ENCODE measurements at regions not wholly inside any gene's neighbourhood (a gene's known extent, or its start where the extent isn't known, plus 50 kb on each side); places are given as distances from the start of the nearest gene placed in this dataset.
"Not testable (repeated sequence)": the region's sequence is repeated elsewhere in the genome, so short reads cannot be mapped to it uniquely, and the experiment has no call there.

DNA sequence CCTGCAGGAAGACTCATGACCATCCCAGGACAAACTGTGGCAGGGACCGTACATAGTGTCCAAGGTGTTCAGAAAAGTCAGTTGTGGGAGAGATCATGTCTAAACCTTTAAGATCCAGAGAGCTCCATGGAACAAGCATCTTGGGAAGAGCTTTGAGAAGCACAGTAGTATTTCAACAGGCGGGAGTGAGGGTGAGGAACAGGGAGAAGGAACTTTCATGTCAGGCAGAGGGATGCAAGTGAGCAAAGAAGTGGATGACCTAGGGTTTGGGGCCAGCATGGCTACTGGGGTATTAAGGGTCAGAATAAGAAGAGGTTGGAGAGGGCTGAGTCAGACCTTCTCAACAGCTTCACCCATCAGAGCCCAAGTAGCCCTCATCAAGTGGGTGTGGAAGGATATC lies 147.9 kb upstream of the ETV3 start:
- in situ Hi-C loops (cut with MboI; ENCODE audit: low pct_unique_long_range_greater_than_20kb, low sequenced_read_pairs) = no loop called here
- no peak for DNase-seq

DNA sequence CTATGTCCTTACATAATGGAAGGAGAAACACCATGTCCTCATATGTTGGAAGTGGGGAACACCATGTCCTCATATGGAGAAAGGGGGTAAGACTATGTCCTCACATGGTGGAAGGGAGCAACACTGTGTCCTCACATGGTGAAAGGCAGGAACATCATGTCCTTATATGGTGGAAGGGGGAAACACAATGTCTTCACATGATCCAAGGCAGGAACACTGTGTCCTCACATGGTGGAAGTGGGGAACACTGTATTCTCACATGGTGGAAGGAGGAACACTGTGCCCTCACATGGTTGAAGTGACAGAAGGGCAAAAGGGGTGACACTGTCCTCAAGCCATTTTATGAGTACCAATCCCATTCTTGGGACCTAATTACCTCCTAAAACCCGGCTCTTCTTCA lies 146.3 kb upstream of the ETV3 start:
- DNase-seq = no peak
- in situ Hi-C loops (cut with MboI; ENCODE audit: low pct_unique_long_range_greater_than_20kb, low sequenced_read_pairs) = no loop called here

DNA sequence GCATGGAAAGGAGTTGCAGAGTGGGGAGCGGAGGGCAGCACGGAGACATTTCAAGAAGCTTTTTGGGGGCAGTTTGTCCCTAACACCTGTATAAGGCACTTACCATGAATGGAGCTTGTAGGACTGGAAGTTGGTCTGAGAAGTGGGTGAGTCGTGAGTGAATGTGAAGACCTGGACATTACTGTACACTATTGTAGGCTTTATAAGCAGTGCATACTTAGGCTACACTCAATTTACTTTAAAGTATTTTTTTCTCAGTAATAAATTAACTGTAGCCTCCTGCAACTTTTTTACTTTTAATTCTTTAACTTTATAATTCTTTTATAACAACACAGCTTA lies 141.6 kb upstream of the ETV3 start:
- DNase-seq = no peak
- in situ Hi-C loops (cut with MboI; ENCODE audit: low pct_unique_long_range_greater_than_20kb, low sequenced_read_pairs) = no loop called here

DNA sequence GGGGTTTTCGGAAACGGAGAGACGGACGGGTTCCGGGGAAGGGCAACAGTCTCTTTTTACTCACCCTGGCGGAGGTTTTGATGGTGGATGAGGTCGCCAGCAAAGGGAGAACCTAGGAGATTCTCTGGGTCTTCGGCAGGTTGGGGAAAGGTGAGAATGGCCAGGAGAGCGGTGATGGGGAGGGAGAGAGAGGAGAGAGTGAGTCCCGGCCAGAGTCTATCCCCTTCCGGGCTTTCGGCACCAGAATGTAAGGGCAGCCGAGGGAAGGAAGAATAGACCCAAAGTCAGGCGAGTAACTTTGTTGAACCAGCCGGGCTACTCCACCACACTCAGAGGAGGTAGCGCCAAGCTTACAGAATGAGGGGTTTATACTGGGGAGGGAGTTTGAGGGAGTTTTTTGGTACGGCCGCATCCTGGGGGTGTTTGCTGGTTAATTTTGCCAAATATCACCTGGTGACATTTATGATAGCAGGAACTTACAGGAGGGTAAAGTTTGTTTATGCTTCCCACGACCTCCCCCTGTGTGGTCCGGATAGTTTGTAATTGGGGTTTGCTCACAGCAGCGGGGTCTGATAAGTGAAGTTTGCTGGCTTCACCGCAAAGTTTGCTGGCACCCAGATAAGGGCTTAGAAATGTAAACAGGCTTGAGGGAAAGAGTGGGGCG lies 141.1 kb upstream of the ETV3 start:
- in situ Hi-C loops (cut with MboI; ENCODE audit: low pct_unique_long_range_greater_than_20kb, low sequenced_read_pairs) = no loop called here
- no peak for DNase-seq

DNA sequence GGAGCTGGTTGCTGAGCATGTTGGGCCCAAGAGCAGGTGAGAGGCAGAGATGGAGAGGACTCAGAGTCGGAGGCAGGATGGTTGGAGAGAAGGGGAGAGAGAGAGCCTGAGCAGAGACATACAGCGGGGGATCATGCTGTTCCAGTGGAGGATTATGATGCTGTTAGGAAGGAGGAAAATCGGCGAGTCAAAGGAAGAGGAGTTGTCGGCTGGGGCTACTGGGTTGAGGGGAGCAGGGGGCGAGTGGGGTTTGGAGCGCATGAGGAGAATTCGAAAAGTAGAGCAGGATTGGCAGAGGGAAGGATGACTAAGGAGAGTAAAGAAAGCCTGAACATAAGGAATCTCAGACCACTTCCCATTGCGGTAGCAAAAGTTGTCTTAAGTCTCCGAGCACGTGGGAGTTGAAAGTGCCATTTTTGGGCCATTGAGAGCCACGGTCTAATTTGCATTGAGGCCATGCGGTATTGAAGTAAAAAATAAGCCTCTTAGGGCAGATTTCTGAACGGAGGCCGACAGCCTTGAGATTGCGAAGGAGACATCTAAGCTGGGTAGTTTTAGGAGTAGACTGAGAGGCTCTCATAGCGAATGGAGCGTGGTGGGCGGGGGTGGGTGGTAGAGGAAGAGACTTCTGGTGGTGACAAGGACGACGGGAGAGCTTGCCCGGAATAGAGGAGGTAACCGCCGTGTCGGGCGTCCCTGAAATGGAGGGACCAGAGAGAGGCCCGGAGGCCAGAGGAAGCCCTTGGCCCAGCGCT lies 140.4 kb upstream of the ETV3 start:
- no peak for DNase-seq
- in situ Hi-C loops (cut with MboI; ENCODE audit: low pct_unique_long_range_greater_than_20kb, low sequenced_read_pairs) = no loop called here

DNA sequence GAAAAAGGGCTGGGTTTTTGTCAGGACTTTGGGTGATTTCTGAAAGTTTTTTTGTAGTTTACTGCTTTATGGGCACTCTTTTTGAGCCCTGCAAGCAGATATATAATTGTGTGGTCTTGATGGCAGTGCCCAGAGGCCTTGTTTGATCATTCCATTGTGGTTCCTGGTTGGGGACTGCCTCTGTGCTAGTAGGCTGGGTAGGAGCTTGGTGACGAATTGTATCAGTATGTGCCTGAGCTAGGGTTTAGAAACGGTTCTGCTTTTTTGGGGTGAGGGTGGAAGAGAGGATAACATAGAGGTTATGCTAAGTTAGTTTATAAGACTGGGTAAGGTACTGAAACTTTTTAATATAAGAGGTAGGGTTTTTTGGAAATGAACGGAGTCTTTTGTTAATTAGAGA lies 139.7 kb upstream of the ETV3 start:
- in situ Hi-C loops (cut with MboI; ENCODE audit: low pct_unique_long_range_greater_than_20kb, low sequenced_read_pairs) = no loop called here
- DNase-seq = no peak

DNA sequence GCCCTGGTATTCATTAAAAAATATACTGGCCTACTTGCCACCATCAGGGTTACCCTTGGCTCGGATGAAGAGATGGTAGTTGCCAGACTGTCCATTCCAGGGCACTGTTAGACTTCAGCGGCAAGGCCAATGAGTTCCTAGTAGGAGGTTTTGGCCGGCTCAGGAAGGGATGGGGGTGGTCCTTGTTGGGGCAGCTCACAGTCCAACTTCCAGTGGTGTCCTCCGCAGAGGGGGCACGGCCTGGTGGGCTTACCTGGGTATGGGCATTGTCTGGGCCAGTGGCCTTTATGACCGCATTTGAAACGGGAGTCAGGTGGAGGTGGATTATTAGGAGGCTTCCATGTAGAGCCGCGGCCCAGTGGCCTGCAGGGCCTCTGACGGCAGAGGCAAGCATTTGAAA lies 139.1 kb upstream of the ETV3 start:
- in situ Hi-C loops (cut with MboI; ENCODE audit: low pct_unique_long_range_greater_than_20kb, low sequenced_read_pairs) = no loop called here

DNA sequence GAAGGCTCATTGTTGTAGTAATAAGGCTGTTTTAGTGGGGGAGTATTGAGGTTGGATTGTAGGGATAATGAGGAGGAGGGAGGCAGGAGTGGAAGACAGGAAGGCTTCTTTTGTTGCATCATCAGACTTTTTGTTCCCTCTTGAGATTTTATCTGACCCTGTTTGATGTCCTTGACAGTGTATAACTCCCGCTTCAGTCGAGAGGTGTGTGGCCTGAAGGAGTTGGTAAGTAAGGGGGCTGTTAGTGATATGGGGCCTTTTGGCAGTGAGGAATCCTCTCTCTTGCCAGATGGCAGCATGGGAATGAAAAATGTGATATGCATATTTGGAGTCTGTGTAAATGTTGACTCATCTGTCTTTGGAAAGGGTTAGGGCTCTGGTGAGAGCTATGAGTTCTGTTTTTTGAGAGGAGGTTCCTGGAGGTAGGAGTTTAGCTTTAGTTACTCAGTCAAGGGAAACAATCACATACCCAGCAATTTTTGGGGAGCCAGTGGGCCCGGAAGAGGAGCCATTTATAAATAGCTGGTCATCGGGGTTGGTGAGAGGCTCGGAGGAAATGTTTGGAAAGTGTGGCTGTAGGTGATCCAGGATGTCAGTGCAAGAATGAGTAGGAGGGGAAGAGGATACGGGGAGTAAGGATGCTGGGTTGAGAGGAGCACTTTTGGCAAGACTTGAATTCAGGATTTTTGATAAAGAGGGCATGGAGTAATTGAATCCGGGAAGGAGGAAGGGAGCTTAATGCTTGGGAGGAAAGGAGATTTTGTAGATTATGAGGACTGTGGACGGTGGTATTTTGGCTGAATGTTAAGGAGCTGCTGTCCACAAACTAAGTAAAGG lies 136.7 kb upstream of the ETV3 start:
- no peak for DNase-seq
- in situ Hi-C loops (cut with MboI; ENCODE audit: low pct_unique_long_range_greater_than_20kb, low sequenced_read_pairs) = no loop called here

More for the DNA sequence above, 139.1 kb upstream of the ETV3 start:
- no peak for DNase-seq

DNA sequence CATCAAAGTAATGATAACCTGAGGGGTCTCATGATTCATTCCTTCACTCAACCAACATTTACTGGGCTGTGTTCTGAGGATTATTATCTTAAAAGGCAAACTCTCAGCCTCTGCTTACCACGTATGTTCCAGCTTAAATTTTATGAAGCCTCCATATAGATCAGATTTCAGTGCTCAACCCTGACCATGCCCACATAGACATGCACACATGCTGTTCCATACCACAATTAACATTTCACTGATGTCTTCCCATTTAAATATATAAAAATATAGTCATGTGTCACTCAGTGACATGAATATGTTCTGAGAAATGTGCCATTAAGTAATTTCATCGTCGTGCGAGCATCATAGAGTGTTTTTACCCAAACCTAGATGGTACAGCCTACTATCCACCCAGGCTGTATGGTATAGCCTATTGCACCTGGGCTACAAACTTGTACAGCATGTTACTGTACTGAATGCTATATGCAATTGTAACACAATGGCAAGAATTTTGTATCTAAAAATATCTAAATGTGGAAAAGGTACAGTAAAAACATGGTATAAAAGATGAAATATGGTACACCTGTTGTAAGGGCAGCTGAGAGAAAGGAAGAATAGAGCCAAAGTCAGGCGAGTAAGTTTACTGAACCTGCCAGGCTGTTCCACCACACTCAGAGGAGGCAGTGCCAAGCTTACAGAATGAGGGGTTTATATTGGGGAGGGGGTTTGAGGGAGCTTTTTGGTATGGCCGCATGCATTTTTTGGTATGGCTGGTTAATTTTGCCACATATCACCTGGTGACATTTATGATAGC lies 134.7 kb upstream of the ETV3 start:
- DNase-seq = no peak
- in situ Hi-C loops (cut with MboI; ENCODE audit: low pct_unique_long_range_greater_than_20kb, low sequenced_read_pairs) = no loop called here

DNA sequence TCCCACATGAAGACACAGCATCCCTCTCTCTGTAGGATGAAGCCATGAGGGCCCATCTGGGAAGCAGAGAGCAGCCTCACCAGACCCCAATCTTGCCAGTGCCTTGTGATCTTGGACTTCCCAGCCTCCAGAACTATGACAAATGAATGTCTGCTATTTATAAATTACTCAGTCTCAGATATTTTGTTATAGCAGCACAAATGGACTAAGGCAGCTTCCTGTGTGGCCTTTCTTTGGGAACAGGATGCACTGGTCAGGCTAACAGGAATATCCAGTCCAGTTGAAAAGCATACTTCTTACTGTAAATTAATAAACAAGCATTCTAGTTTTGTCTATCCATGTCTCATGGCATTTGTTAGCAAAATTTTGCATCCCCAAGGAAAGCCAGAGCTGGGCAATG lies 134.1 kb upstream of the ETV3 start:
- DNase-seq = no peak

DNA sequence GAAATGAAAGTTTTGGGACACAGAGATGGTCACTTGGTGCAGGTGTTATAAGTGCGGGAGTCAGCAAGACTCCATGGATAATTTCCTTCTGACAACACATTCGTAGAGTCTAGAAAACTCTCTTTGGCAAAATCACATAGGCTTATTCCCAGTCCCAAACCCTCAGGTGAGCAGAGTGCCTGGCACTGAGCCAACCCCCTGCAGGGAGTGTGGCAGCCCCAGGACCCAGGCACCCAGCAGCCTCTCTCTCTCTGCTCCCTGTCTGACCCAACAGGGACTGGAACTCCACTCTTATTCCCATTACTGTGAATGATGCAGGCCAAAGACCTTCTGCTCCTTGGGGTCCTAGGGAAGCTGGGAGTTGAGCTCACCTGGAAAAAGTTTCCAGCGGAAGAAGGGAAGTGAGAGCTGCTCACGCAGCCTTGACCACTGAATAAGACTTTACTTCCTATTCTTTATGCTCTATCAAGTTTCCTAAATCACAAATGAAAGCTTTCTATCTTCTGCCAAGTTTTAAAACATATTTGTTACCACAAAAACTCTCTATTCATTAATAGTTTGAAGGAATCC lies 132.6 kb upstream of the ETV3 start:
- in situ Hi-C loops (cut with MboI; ENCODE audit: low pct_unique_long_range_greater_than_20kb, low sequenced_read_pairs) = no loop called here
- no peak for DNase-seq

More for the DNA sequence above, 134.1 kb upstream of the ETV3 start:
- in situ Hi-C loops (cut with MboI; ENCODE audit: low pct_unique_long_range_greater_than_20kb, low sequenced_read_pairs) = no loop called here

DNA sequence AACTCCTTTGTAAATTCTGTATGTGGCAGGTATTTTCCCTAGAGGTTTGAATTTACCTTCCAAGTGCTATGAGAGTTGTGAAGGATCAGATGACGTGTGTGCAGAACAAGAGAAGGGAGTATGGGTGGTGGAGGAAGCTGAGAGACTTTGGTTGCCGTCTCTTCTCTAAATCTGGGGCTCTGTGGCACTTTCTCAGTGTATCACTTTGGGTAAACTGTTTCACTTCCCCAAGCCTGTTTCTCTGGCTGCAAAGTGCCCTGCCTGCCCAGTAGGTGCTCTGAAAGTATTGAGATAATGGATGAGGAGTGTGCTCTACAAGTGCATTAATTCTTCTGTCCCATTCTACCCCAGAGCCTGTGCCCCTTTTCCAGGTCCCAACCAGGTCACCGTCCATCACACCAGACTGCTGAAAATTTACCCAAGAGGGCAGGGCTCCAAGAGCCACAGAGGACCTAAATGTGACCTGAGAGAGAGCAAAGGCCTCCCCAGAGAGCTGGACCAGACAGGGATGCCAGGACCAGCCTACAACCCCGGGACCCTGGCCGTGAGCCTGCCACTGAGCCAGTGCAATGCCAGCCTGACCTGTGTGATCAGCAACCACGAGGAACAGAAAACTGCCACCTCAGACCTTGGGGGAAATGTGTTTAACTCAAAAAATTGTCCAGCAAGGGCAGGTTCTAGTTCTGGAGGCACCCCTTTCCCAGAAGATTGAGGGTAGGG lies 131.6 kb upstream of the ETV3 start:
- in situ Hi-C loops (cut with MboI; ENCODE audit: low pct_unique_long_range_greater_than_20kb, low sequenced_read_pairs) = no loop called here
- DNase-seq = no peak

DNA sequence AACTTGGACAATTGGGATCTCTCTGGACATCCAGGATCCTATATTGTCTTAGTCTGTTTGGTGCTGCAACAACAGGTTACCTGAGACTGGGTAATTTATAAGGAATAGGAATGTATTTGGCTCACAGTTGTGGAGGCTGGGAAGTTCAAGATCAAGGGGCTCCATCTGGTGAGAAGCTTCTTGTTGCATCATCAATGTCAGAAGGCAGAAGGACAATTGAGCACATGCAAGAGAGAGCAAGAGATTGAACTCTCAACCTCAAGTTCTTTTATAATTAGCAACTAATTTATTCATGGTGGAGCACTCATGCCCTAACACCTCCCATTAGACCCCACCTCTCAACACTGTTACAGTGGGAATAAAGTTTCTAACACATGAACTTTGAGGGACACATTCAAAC lies 124.7 kb upstream of the ETV3 start:
- in situ Hi-C loops (cut with MboI; ENCODE audit: low pct_unique_long_range_greater_than_20kb, low sequenced_read_pairs) = no loop called here
- DNase-seq = no peak

DNA sequence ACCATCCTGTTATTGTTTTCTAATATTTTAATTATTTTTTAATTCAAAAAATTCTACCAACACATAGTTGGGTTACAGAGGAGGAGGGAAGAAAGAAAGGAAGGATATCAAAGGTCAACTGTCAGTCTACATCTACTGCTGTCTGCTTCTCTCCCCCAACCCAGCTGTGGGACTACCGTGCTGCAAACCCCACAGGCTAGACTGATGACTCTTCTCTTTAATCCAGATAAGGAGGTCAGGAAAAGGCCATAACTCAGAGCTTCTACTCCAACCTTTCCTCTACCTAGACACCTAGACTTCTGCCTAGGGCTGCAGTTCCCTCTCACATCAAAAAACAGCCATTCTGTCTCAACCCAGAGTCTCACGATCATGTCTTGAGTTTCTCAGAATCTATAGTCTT lies 124.2 kb upstream of the ETV3 start:
- DNase-seq = no peak
- in situ Hi-C loops (cut with MboI; ENCODE audit: low pct_unique_long_range_greater_than_20kb, low sequenced_read_pairs) = no loop called here

DNA sequence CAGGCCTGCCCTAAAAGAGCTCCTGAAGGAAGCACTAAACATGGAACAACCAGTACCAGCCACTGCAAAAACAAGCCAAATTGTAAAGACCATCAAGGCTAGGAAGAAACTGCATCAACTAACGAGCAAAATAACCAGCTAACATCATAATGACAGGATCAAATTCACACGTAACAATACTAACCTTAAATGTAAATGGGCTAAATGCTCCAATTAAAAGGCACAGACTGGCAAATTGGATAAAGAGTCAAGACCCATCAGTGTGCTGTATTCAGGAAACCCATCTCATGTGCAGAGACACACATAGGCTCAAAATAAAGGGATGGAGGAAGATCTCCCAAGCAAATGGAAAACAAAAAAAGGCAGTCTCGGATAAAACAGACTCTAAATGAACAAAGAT lies 117.7 kb upstream of the ETV3 start:
- DNase-seq; in situ Hi-C loops (cut with MboI; ENCODE audit: low pct_unique_long_range_greater_than_20kb, low sequenced_read_pairs): not testable (repeated sequence)

DNA sequence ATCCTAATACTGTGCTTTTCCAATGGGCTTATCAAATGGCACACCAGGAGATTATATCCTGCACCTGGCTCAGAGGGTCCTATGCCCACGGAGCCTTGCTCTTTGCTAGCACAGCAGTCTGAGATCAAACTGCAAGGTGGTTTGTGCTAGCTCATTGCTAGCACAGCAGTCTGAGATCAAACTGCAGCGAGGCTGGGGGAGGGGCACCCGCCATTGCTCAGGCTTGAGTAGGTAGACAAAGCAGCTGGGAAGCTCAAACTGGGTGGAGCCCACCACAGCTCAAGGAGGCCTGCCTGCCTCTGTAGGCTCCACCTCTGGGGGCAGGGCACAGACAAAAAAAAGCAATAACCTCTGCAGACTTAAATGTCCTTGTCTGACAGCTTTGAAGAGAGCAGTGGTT lies 116.0 kb upstream of the ETV3 start:
- DNase-seq; in situ Hi-C loops (cut with MboI; ENCODE audit: low pct_unique_long_range_greater_than_20kb, low sequenced_read_pairs): not testable (repeated sequence)

DNA sequence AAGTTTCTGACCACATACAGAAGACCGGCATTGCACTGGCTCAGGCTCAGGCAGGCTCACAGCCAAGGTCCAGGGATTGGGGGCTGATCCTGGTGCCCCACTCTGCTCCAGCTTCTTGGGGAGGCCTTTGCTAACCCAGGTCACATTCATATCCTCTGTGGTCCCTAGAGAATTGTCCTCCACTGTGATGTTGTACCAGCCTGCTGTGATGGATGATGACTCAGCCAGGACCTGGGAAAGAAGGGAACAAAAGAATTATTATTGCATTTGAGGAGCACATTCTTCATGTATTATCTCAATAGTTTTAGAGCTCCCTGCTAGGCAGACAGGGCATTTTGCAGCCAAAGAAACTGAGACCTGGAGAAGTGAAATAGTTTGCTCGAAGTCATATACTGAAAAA lies 114.3 kb upstream of the ETV3 start:
- in situ Hi-C loops (cut with MboI; ENCODE audit: low pct_unique_long_range_greater_than_20kb, low sequenced_read_pairs) = no loop called here
- no peak for DNase-seq

DNA sequence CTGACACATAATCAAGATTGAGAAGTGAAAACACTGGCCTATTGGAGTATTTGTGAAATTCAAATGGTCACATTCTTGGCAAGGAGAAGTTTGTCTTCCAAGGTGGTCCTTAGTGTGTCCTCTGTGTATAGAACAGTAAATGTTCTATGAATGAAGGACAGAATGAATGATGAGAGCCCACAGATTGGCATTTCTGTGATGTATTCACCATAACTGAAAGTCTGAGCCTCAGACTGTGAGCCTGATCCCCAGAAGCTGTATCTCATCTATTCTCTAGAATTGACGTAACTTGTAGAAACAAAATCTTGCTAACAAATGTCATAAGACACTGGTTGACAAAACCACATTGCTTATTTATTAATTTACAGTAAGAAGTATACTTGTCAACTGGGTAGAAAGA lies 111.5 kb upstream of the ETV3 start:
- in situ Hi-C loops (cut with MboI; ENCODE audit: low pct_unique_long_range_greater_than_20kb, low sequenced_read_pairs) = no loop called here
- no peak for DNase-seq

DNA sequence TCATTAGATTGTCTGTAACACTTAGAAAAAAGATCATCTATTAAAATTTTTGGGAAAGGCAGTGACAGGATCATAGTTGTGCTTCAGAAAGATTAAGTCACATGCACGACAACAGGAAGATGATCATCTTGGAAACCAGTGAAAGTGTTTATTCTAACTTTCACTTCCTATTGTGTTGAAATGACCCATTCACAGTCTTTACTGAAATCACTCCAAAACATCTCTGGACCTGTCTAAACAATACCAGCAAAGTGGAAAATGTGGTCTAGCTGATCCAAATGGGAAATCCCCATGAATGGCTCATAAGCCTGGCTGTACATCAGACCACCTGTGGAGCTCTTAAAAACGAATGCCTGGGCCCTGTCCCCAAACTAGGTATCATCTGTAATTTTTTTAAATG lies 111.1 kb upstream of the ETV3 start:
- in situ Hi-C loops (cut with MboI; ENCODE audit: low pct_unique_long_range_greater_than_20kb, low sequenced_read_pairs) = no loop called here
- DNase-seq = no peak

Measured in KBM-7 (cell line).